Stimulated activated CD4-positive, alpha-beta T cell treated with anti-CD3 and anti-CD28 coated beads, Interleukin-2, amount 100 ng/mL, for 24 hours (primary cell): ENCODE measurements at regions not wholly inside any gene's neighbourhood (a gene's known extent, or its start where the extent isn't known, plus 50 kb on each side); places are given as distances from the start of the nearest gene placed in this dataset.

Experiments used
- DNase-seq, 2 donors: peaks; one replicate each; pipeline ENCODE4 v3.0.0-alpha.2; 2020

DNA sequence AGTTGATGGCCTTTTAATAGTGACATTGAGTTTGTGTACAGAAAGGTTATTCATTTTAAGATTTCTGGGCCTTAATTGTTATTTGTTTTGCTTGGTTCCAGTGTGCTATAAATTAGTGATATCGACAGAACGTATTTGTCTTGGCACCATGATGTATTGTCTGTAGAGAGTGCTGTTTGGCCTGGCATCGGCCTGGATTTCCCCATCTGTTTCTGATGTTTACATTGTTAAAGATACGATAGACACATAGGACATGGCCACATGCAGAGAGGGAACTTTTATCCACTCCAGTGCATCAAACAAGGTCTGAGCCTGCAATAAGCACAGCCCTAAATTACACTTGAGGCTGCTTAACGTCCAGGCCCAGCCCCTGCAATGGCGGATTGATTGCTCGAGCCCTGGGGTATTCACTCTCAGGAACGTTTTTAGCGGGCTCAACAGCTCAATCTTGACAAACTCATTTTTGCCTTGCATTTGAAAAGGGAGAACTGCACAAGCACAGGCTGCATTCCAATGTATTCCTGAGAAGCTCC is 144.7 kb downstream of the SLC4A3 start:
- DNase-seq, result no peak

GRCh38 chr2:219772697-219773096 is 145.3 kb downstream of the SLC4A3 start:
- DNase-seq, result no peak

DNA sequence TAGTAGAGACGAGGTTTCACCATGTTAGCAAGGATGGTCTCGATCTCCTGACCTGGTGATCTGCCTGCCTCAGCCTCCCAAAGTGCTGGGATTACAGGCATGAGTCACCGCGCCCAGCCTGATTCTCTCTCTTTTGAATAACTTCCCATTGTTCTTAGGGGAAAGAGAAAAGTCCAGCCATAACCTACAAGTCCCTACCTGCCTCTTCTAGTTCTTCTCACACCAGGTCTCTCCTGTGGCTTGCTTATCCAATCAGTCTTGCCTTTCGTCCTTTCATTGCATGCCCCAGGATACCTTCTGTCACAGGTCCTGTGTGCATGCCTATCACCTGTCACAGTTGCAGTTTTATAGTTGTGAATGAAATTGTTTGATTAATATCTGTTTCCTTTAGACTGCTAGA is 148.1 kb downstream of the SLC4A3 start:
- no peak for DNase-seq

DNA sequence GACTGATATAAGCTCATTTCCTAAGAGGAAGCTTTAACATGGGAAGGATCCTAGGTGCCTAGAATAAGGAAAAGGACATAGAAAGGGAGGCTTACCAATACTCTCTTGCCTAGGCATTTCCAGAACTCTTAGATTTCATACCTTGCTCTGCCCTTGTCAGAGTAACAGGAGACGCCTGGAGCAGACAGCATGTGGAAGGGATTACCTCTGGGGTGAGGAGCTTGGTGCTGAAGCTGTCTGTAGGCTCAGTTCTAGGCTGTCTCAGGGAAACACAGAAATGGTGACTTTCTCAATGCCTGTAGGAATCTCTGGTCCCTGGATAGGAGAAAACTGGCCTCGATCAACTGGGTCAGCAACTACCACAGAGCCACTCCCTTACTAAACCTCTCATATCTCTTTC is 150.0 kb downstream of the SLC4A3 start:
- no peak for DNase-seq

DNA sequence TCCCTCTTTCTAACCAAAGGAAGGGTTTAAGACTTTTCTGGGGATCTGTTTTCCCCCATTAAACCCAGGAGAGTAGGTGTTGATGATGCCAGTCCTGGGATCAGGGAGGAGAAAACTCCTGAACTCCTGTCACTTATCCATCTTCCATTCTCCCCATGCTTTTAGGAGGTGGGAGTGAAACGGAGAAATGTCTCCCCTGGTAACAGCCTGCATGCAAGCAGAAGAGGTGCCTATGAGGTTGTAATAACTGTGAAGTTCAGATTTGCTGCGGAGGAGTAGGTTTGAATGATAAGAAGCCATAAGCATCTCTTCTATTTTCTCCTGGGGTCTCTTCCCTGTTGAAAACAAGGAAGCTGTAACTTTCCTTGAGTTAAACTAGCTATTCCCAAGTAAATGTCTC is 150.8 kb downstream of the SLC4A3 start:
- no peak for DNase-seq

GRCh38 chr2:219782737-219783348 is 155.4 kb downstream of the SLC4A3 start:
- no peak for DNase-seq

GRCh38 chr2:219783359-219783975 is 156.0 kb downstream of the SLC4A3 start:
- DNase-seq, result no peak

DNA sequence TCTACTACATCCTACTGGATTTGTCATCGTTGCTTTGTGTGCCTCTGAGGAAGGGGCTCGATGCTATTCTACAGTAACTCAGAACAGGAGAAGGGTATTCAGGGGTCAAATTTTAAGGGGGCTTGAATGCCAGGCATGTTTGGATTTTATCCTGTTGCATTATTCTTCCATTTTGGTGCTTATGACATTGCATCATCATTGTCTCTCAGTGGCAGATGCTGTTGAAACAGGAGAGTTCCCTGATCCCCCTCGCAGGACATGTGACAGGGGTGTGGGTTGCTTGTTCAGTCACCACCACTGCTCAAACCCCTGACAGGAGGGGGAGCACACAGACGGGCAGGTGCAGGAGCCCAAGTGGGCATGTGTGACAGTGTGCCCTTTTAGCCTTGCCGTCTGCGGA is 156.7 kb downstream of the SLC4A3 start:
- no peak for DNase-seq

GRCh38 chr2:219789476-219789875 is 162.0 kb downstream of the SLC4A3 start:
- no peak for DNase-seq

GRCh38 chr2:219792446-219792845 is 165.0 kb downstream of the SLC4A3 start:
- DNase-seq, result no peak

DNA sequence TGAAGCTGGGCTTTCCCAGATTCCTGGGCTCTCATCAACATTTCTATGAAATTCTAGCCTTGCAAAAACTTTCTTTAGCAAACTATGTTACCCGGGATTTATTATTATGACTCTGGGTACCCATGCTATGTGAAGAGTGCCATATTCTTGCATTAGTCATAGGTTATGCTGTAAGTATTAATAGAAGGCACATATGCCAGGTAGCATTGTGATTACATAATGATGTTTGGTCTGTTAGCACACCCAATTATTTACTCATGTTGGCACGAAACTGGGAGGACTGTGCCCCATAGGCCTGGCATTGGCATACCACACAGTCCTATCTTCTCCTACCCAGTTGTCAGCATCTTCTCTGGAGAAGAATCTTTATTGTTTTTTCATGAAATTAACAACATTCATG is 171.0 kb downstream of the SLC4A3 start:
- no peak for DNase-seq

DNA sequence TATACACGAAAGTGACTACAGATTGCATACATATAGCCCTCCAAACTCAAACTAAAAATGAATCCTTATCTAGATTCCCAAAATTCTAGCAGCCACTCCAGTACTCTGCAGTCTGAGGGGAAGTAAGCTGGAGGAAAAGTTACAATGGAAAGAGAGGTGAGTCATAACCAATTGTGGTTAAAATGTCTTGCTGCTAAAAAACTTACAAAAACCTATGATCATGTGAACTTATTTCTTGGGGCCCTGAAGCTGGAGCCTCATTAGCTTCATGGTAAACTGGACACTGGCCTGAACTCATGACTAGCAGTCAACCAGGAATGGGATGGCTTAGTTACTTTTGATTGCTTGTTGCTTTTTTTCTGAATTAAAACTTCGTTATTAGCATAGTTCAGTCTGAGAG is 175.9 kb downstream of the SLC4A3 start:
- no peak for DNase-seq

DNA sequence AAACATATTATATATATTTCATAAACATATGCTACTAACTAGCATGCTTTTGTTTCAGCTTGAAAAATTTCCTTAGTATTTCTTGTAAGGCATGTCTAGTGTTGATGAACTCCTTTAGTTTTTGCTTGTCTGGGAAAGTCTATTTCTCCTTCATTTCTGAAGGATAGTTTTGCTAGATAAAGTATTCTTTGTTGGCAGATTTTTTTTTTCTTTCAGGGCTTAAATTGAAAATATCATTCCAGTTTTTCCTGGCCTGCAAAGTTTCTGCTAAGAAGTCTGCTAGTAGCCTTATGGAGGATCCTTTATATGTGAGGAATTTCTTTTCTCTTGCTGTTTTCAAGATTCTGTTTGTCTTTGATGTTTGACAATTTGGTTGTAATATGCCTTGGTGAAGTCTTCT is 183.5 kb downstream of the SLC4A3 start:
- no peak for DNase-seq

DNA sequence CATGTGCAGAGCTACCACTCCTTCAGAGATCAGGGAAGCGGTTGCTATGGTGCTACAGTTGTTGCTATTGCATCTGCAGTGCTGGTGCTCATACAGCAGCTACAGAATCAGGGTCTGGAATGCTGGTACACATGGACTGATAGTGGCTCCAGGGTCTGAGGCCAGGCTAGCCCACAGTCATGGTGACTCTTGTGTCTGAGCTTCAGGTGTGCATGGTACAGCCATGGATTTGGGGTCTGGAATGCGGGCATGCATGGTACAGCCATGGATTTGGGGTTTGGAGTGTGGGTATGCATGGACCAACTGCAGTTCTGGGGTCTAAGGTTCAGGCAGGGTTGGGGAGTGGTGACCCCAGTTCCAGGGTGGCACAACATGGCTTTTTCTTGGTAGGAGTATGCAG is 185.2 kb downstream of the SLC4A3 start:
- no peak for DNase-seq

- no peak for DNase-seq
Measured at GRCh38 chr2:219820767-219821166, 193.3 kb downstream of the SLC4A3 start.

- DNase-seq, result no peak
Measured at GRCh38 chr2:219823574-219823973, 196.1 kb downstream of the SLC4A3 start.

DNA sequence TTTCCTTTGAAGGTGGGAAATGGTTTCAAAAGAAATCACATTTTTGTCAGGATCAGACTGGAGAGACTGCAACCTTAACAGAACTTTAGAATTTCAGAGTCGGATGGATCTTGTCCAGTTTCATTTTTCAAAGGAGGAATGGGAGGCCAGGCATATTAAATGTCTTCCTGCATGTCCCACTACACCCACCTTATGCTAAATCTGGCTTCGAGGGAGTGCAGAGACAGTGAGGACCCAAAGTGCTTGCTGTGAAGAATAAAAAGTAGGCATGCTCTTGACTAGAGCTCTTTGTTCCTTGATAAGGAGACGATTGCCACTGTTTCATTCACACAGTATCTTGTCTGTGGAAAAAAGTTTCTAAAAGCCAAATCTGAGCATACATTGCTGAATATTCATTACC is 197.6 kb downstream of the SLC4A3 start:
- DNase-seq, result no peak

DNA sequence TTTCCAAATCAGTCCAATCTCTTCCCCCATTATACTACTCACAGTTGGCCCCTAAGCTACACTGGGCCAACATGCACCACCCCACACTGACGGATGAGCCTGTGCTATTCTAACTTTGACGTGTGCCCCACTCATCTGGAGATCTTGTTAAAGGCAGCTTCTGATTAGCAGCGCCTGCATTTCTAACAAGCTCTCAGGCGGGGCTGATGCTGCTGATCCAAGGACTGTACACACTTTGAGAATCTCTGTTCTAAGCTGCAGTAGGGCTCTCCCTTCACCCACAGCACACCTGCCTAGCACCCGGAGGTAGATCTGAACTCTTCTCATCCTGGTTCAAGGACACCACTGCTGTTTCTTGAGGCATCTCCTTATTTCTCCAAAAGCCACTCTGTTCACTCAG is 200.7 kb downstream of the SLC4A3 start:
- DNase-seq, result no peak

- DNase-seq, result no peak
Measured at GRCh38 chr2:219829667-219830352, 202.4 kb downstream of the SLC4A3 start.

DNA sequence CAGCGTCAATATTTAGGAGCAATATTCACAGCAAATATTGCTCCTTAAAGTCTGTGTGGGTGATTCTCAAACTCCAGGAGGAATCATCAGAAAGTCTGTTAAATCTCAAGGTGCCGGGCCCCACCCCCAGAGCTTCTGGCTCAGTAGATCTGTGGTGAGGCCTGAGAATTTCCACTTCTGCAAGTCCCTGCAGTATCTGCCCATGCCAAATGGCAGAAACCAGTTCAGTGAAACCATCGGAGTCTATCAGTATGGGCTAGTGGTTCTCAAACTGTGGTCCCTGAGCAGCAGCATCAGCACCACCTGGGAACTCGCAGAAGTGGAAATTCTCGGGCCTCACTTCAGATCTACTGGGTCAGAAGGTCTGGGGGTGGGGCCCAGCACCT is 202.9 kb downstream of the SLC4A3 start:
- no peak for DNase-seq

DNA sequence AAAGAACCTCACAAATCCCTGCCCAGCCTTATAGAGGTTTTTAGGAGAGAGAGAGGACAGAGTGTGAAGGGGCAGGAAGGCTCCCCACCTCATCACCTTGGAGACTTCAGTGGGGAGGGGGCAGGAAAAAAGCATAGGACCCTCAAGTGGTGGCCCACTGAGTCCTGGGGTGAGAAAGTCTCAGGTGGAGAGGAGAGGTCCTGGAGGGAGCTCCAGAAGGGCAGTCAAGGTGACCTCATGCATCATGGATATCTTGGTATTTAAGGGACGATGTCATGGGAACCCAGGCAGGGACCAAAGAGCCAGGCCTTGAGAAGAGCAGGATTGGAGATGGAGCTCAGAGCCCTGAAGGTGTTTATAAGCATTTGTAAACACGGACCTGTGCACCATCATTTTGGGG is 204.5 kb downstream of the SLC4A3 start:
- no peak for DNase-seq

DNA sequence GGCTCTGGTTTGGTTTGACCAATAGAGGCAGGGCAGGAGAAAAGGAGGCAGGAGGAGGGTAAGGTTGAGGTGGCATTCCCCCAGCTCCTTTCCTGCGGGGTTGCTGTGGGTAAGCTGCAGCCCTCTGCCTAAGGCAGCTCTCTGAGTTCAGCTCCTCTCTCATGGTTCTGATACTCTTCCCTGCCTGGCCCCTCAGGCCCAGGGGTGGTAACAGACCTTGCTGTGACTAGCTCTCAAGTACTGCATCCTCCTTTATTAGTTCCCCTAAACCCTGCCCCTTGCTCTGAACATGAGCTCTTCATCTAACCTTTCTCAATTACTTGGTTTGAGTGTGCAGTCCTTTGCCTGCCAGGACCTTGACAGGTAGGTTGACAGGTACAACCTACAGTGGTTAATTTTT is 205.5 kb downstream of the SLC4A3 start:
- DNase-seq, result no peak

GRCh38 chr2:219835493-219835892 is 208.1 kb downstream of the SLC4A3 start:
- no peak for DNase-seq

DNA sequence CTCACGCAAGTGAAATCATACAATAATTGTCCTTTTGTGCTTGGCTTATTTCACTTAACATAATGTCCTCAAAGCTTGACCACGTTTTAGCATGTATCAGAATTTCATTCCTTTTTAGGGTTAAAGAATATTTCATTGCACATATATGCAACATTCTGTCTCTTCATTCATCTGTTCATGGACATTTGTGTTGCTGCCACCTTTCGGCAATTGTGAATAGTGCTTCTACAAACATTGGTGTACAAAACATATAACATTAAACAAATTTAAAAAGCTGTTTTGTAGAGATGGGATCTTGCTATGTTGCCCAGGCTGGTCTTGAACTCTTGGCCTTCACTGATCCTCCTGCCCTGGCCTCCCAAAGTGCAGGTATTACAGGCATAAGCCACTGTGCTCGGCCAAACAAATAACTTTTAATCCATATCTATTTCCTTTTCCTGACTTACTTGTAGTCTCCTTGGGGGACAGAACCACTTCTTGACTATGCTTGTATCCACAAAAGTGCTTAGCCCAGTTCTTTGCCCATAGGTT is 209.3 kb downstream of the SLC4A3 start:
- no peak for DNase-seq
